HG03103 (cell line): ENCODE measurements at regions not wholly inside any gene's neighbourhood (a gene's known extent, or its start where the extent isn't known, plus 50 kb on each side); places are given as distances from the start of the nearest gene placed in this dataset.

Experiments used
- ATAC-seq: cut with Tn5 transposase; IDR thresholded peaks from one replicate; pipeline ENCODE4 v1.9.1; 2021; ENCODE audit warnings: low read depth; ENCODE audit not compliant: unreplicated experiment

DNA sequence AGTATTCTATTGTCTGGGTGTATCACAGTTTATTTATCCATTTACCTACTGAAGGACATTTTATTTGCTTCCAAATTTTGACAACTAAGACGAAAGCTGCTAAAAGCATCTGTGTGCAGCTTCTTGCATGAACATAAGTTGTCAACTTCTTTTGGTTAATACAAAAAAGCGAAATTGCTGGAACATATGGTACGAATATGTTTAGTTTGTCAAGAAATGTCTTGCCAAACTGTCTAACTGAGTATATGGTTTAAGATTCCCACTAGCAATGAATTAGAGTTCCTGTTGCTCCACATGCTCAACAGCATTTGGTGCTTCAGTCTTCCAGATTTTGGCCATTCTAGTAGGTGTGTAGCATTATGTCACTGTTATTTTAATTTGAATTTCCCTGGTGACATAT is 372.3 kb upstream of the NRXN1 start:
- ATAC-seq, result no peak

DNA sequence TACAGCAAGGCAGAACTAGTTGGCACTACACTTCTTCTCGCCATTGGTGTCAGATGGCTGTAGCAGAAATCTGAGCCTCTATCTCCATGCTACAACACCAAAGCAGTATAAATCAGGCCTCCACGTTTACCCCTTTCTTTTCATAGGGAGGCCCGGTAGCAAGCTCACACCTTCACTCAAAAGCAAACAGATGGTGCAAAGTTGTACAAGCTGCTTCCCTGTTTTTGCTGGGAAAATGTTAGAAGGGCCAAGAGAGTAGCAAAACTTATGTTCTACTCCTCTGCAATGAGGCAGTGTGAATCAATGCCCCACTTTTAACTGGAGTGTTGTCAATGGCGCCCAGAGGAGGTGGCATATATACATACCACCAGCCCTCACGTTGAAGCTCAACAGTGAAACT is 369.6 kb upstream of the NRXN1 start:
- no peak for ATAC-seq

DNA sequence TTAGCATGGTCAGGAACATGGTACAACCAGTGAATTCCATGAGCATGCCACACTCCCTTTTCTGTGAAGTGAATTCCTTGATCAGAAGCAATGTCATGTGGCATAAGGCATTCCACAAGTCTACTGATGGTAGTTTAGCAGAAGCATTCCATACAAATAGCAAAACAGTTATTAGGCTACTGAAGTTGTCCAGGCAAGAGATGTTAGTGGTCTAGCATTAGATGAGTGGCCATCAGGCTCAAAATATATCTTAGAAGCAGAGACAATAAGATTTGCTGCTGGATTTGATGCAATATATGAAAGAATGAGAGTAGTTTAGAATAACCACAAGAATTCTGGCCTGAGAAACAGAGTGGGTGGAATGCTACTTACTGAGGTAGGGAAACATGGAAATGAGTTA is 355.3 kb upstream of the NRXN1 start:
- ATAC-seq, result no peak

DNA sequence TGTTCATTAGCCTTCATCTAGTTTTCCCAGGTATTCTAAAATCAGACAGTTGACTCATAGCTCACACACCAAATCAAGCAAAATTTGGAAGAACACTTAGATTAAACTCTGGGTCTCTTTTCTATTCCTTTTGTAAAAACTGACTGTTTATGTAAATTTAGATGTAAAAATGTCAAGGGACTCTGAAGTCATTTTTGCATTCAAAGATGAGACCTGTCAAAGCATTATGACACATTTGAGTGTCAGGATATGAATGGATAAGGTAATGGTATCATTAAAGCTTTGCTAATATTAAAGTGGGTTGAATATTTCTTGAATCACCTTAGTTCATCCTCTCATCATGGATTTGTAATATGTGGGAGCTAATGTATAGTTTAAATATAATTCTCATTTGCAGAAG is 348.1 kb upstream of the NRXN1 start:
- ATAC-seq, result no peak

DNA sequence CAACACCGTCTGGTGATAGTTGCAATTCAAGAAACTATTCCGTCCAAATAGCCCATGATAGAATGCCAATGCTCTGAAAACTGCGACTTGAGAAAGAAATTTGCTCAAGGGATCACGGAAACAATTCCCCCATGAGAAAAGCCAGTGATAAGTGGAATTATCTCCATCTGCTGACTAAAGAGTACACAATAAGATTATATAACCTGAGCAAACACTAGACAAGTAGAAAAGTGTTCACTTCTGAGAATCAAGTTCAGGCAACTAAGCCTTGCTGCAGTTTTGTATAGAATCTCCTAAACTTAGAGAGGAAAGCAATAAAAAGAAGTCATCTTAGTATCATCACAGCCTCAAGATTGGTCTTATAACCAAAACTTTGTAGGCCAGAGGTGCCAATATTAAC is 336.3 kb upstream of the NRXN1 start:
- no peak for ATAC-seq

DNA sequence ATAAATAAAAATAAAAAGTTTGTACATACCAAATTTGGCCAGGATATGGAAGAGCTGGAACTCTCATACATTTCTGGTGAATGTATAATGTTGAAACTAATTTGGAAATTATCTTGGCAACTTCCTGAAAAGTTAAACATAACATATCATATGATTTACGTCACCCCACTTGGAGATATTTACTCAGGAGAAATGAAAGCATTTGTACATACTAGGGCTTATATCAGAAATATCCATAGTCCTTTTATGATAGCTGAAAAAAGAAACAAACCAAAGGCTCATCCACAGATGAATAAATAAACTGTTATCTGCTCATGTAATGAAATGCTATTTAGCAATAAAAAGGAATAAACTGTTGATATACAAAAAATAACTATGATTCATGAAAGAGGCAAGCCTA is 318.2 kb upstream of the NRXN1 start:
- ATAC-seq, result no peak

DNA sequence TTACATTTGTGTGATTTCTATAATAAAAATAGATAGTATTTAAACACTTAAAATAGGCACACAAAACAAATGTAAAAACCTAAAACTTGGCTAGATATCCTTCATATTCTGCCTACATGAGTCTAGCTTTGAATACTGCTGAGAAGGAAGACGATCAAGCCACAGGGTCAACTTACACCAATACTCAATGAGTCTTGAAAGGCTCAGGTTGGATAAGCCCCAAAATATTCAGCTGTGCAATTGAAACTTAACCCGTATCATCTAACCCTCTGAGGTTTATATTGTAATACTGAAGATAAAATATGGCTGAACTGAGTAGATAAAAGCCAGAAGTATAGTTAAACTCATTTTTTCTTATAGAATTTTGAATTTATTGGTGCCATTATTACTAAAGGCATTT is 313.0 kb upstream of the NRXN1 start:
- ATAC-seq, result no peak

DNA sequence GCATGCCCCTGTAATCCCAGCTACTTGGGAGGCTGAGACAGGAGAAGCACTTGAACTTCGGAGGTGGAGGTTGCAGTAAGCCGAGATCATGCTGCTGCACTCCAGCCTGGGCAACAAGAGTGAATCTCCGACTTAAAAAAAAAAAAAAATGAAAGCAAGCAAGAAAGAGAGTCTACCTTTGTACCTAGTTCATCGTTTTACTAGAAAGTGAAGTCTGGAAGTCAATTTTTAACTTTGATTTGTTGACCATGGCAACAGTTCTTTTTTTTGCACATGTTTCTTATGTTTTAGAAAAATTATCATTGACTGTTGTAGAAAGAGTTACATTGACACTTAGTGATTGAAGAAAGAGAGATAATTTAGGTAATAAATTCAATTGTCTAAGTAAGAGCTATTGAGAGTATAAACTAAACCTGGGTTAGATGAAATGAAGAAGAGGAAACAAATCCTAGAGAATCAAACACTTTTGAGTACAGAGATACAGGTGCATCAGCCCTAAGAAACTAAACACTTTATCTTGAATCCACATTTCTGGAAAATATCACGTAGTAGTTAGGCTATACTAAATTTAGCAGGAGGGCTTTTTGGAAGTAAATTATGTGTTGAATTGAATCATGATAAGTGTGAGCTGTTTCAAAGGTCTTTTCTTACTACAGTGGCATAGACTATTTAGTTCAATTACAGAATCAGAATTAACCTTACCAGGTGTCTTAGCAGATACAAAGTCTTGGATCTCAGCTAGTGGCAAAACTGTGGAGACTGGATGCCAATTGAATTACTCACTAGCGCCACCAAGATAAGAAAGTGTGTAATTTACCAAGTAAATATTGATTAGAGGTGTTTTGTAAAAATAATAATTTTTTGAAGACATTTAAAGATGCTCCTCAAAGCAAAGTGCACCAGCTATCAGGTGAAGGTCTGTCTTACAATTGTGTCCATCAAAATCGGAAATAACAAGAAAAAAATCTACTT is 303.4 kb upstream of the NRXN1 start:
- ATAC-seq, result no peak

DNA sequence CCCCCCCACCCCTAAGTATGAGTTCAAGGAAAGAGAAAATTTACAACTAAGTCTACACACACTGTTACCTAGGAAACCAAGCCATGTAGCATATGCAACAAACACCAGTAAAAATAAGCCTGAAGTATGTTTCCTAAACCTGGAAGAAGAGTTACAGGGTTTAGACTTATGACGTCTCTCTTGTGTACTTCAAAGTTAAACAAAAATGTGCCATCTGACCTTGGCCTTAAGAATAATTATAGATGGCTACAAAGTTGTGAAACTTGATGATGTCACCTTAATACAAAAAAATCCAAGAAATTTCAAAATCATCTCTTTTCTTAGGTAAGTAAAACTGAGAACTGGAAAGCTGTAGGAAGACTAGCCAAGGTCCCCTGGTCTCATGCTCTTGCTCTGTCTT is 297.6 kb upstream of the NRXN1 start:
- ATAC-seq, result no peak

DNA sequence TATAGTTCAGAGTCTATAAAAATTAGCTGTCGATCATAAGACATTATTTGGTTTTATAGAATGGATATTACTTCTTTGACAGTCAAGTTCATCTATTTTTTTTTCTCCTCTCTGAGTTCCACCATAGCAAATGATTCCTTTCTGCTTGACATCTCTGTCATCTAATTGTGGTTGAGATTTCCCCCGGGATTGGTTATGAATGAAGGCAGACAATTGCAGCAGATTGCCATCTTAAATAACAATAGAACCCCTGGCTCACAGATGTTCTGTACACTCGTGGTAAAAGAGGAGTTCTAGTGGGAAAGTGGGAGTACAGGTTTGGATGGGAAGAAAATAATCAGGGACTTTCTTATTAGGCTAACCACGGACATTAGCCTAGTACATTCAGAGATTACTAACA is 292.1 kb upstream of the NRXN1 start:
- ATAC-seq, result no peak

DNA sequence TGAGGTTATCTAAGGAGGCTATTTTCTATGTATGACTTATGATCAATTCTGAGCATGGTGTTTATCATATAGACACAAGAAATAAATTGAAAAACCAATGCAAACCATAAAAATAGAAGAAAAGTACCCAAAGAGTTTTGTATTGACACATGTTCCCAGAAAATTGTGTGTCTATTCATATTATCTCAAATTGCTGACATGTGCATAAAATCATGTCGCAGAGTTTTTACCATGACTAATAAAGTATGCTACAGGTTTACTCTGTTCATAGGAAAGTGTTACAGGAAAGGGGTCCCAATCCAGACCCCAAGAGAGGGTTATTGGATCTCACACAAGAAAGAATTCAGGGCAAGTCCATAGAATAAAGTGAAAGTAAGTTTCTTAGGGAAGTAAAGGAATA is 290.7 kb upstream of the NRXN1 start:
- no peak for ATAC-seq

DNA sequence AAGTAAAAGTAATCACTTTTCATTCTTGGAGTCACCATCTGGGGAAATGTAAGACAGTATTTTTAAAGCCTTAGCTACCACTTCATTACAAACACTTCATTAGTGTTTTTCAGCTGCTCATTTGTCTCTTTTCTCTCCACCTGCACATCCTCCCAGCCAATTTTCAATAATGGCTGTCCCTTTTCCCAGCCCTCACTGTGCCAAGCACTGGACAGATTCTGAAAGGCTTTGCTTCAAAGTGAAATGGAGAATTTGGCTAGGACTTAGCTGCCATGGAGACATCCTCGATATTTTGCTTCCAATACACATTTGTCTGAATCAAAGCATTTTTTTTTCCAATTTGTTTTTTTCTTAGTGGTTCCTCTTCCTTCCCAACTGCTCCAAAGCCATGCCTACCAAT is 272.4 kb upstream of the NRXN1 start:
- ATAC-seq, result no peak

DNA sequence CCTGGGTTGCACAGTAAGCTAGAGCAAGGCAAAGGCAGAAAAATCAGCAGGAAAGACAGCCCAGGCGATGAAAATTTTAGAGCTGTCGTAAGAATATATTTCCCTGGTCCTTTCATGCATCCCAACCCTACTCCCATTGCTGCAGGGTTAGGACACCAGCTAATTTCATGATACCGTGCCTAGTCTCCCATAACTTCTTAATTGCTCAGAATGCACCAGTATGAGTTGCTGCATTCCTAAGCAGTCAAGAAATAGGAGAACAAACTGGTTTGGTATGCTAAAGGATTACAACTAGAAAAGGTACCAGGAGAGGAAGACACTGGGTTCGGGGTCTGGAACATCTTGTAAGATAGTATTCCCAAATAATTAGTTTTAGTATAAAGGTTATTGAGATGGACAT is 269.4 kb upstream of the NRXN1 start:
- ATAC-seq, result no peak

DNA sequence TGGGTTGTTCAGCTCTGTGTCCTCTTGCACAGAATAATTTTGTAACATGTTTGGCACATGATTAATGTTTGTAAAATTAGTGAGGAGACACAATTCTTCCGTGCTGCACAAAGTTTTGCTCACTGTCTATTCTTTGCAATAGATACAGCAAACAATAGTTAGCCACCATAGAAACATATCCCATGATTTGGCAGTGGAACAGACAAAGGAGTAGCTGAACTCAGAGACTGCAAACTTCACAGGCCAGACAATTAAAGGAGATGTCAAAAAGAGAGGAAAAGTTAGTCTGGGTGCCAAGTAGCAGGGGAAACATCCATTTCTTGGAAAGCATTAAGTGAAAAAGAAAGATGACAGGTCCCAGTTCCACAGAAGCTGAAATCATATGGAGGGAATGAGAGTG is 267.4 kb upstream of the NRXN1 start:
- ATAC-seq, result no peak

DNA sequence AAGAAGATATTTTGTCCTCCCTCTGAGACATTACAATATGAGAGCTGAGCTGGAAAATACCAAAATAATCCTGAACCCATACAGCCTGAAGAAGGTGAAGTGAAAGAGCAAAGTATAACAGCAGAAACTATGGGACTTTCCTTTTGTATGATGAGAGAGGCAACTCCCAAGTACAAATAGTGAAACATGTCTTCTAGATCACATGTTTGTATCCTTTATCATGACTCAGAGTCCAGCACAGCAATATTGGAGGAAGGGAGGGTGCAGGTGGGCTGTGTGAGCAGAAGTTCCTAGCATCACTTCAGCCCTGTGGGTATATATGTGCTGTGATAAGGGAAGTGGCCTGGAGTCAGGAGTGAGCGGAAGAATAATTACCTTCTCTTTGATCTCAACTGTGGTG is 265.6 kb upstream of the NRXN1 start:
- no peak for ATAC-seq

DNA sequence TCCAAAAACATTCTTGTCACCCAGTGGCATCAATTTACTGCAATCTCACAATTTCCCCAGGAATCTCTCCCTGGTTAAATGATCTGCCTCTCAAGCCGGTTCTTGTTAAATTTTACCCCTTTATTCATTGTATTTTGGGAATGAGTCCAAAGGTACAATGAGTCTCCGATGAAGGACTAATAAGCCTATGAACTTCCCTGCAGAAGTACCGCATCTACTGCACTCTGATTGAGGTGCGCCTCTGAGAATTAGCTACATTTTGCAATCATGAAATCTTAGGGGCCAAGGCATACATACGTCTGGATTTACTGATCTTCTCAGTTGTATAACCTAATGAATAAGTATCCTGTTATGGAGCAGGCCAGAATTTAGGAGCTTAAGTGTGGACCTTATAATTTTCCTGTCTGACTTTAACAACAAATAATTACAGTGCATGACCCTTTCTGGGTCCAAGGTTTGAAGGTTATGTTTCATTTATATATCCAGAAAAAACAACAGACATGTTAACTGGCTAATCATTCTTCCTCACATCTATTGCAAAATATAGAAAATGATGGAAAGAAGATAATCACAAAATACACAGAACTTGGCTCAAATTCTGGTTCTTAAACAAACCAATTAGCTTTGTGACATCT is 261.8 kb upstream of the NRXN1 start:
- ATAC-seq, result no peak

DNA sequence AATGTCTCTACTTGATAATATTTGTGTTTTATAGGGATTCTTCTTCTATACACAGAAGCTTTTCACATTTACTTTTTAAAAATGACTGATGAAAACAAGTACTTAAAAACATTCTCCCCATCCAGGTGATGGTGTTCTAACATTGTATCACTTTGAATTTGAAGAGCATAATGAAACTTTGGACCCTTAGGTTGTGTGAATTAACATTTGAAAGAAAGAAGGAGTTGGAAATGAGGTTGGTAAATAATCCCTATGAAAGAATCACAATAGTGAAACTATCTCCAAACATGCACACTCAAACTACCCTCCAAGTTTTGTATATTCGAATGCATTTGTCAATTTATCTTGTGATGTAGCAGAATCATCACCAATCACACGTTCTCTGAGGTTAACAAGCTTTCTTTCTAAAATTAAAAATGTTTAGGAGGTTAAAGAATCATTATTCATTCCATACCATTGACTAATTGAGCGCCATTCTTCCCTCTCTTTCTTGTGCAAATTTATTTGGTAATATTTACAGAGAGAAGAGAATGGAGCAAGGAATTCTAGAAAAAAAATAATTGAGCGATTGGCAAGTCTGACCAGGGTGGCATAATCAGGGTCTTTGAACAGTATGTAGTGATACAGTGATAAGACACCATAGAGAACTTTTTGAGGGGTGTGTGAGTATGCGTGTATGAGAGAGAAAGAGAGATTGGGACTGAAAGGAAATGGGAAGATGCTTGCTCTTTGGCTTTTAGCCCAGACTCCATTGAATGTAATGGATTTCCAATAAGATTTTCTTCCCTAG is 260.0 kb upstream of the NRXN1 start:
- ATAC-seq, result no peak

DNA sequence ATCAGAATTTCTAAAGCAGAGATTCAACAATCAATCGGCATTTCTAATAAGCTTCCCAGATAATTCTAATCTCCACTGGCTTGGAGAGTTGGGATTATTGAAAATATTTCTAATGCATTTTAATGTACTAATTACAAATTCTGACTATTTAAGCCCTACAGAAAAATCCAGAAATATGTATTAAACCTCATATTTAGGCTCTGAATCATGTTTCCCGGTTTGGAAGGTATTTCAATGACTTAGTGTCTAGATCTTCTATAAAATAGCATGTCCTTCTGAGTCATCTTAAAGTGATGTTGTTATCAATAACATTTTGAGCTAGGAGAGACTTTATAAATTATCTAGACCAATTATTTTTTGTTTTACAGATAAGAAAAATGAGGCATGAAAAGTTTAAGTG is 258.8 kb upstream of the NRXN1 start:
- no peak for ATAC-seq

DNA sequence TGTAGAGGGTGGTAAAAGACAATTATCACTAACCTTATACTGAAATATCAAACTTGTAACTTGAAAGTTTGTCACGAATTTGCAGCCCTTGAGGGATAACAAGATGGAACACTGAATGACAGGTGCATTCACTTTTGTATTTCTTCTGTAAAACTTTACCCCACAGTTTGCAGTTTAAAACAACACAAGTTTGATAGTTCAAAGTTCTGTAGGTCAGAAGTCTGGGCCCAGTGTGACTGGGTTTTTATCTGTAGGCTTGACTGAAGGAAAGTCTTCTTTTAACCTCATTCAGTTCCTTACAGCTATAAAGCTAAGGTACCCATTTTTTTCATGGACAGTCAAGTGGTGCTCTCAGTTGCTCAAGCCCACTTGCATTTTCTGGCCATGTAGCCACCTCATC is 257.1 kb upstream of the NRXN1 start:
- ATAC-seq, result no peak

DNA sequence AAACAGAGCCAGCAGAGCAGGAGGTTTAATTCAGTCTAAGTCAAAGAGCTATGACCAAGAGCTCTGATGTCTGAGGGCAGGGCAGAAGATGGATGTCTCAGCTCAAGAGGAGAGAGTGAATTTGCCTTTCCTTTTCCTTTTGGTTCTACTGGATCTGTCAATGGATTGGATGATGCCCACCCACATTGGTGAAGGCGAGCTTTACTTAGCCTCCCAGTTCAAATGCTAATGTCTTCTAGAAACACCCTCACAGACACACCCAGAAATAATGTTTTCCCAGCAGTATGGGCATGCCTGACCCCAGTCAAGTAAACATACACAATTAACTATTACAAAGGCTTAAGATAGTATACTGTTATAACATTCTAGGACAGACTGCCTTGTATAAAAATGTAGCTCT is 236.3 kb upstream of the NRXN1 start:
- ATAC-seq, result no peak

DNA sequence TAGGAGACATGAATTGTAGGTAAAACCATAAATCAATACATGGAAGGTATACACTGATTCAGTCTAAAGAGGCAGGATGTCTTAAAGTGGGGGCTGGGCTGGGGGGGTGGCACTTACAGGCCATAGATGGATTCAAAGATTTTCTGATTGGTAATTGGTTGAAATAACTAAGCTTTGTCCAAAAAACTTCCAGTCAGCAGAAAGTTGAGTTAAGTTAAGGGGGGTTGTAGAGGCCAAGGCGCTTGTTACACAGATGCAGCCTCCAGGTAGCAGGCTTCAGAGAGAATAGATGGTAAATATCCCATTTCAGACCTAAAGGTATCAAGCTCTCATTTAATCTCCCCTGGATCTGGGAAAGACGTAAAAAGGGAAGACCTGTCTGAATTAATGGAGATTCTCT is 233.6 kb upstream of the NRXN1 start:
- no peak for ATAC-seq
